HepG2 (cell line): ENCODE measurements at regions not wholly inside any gene's neighbourhood (a gene's known extent, or its start where the extent isn't known, plus 50 kb on each side); places are given as distances from the start of the nearest gene placed in this dataset.

ENCODE experiments used
- ARHGAP35 ChIP-seq: sonication (generic); formaldehyde crosslinking; IDR thresholded peaks from 2 replicates; pipeline ENCODE4 v1.9.0; 2022; ENCODE audit warnings: mild to moderate bottlenecking, inconsistent platforms, moderate library complexity, missing genetic modification reagents, borderline replicate concordance
- ASH2L ChIP-seq: fragments of 300-600, 200-600 bp; sonication (generic); IDR thresholded peaks from 2 replicates; pipeline ENCODE4 v1.7.0; 2017; ENCODE audit warnings: low read depth, mild to moderate bottlenecking, moderate library complexity, mixed read lengths, low read length; ENCODE audit not compliant: insufficient read length
- BCL3 ChIP-seq: sonication (generic); formaldehyde crosslinking; IDR thresholded peaks from 2 replicates; pipeline ENCODE4 v1.5.1; 2020; ENCODE audit warnings: mild to moderate bottlenecking, missing genetic modification reagents, moderate library complexity
- BRD4 ChIP-seq: sonication (generic); formaldehyde crosslinking; IDR thresholded peaks from 2 replicates; pipeline ENCODE4 v1.4.0; 2020; ENCODE audit warnings: missing genetic modification reagents
- CEBPG ChIP-seq: IDR thresholded peaks from 2 replicates; pipeline ENCODE4 v1.6.1; 2016
- E2F2 ChIP-seq: sonication (generic); formaldehyde crosslinking; IDR thresholded peaks from 2 replicates; pipeline ENCODE4 v1.4.0; 2020; ENCODE audit warnings: missing genetic modification reagents, borderline replicate concordance
- FOXK1 ChIP-seq: sonication (generic); formaldehyde crosslinking; IDR thresholded peaks from 2 replicates; pipeline ENCODE4 v1.4.0; 2020; ENCODE audit warnings: low read depth, missing genetic modification reagents, borderline replicate concordance
- GTF2F1 ChIP-seq: fragments of 150-350 bp; IDR thresholded peaks from 2 replicates; pipeline ENCODE4 v1.6.1; 2014; ENCODE audit warnings: low read length
- NFIC ChIP-seq: IDR thresholded peaks from 2 replicates; pipeline ENCODE4 v1.6.1; 2012; ENCODE audit warnings: mild to moderate bottlenecking, low read length, inconsistent platforms
- SMYD3 ChIP-seq: sonication (generic); formaldehyde crosslinking; IDR thresholded peaks from 2 replicates; pipeline ENCODE4 v1.8.1; 2023; ENCODE audit warnings: mild to moderate bottlenecking, missing genetic modification reagents
- SRSF1 ChIP-seq: fragments of 200-400 bp; formaldehyde crosslinking; optimal IDR thresholded peaks from 2 replicates; pipeline ENCODE3; 2017; ENCODE audit warnings: mild to moderate bottlenecking, low read depth, low read length, moderate library complexity
- TAF1 ChIP-seq: sonication (generic); formaldehyde crosslinking; IDR thresholded peaks from 2 replicates; pipeline ENCODE4 v1.4.0; 2020; ENCODE audit warnings: missing genetic modification reagents
- TCF7L2 ChIP-seq: IDR thresholded peaks from 2 replicates; pipeline ENCODE4 v1.6.1; 2011; ENCODE audit warnings: mild to moderate bottlenecking, low read depth, low read length, moderate library complexity
- TEAD2 ChIP-seq: sonication (generic); formaldehyde crosslinking; IDR thresholded peaks from 2 replicates; pipeline ENCODE4 v1.9.0; 2021; ENCODE audit warnings: missing genetic modification reagents
- THAP11 ChIP-seq: IDR thresholded peaks from 2 replicates; pipeline ENCODE4 v1.6.1; 2016; ENCODE audit warnings: missing biosample characterization, missing genetic modification reagents
- ZFP41 ChIP-seq: sonication (generic); formaldehyde crosslinking; IDR thresholded peaks from 2 replicates; pipeline ENCODE4 v1.4.0; 2020; ENCODE audit warnings: mild to moderate bottlenecking, missing genetic modification reagents, borderline replicate concordance
- ZKSCAN8 ChIP-seq: IDR thresholded peaks from 2 replicates; pipeline ENCODE4 v1.6.1; 2016; ENCODE audit warnings: borderline replicate concordance, missing genetic modification reagents, missing compliant biosample characterization
- ZNF614 ChIP-seq: IDR thresholded peaks from 2 replicates; pipeline ENCODE4 v1.6.1; 2018; ENCODE audit warnings: missing biosample characterization, missing genetic modification reagents, inconsistent platforms, borderline replicate concordance
- ZNF660 ChIP-seq: sonication (generic); formaldehyde crosslinking; IDR thresholded peaks from 2 replicates; pipeline ENCODE4 v1.5.1; 2020; ENCODE audit warnings: mild to moderate bottlenecking, low read depth, missing genetic modification reagents, borderline replicate concordance
- ZNF737 ChIP-seq: sonication (generic); formaldehyde crosslinking; IDR thresholded peaks from 2 replicates; pipeline ENCODE4 v1.5.0; 2020; ENCODE audit warnings: missing genetic modification reagents, mild to moderate bottlenecking, borderline replicate concordance
- TF ChIP-seq, protein P1 (sequence below): sonication (generic); formaldehyde crosslinking; IDR thresholded peaks from 2 replicates; pipeline ENCODE4 v1.5.0; 2020; ENCODE audit warnings: missing genetic modification reagents

DNA sequence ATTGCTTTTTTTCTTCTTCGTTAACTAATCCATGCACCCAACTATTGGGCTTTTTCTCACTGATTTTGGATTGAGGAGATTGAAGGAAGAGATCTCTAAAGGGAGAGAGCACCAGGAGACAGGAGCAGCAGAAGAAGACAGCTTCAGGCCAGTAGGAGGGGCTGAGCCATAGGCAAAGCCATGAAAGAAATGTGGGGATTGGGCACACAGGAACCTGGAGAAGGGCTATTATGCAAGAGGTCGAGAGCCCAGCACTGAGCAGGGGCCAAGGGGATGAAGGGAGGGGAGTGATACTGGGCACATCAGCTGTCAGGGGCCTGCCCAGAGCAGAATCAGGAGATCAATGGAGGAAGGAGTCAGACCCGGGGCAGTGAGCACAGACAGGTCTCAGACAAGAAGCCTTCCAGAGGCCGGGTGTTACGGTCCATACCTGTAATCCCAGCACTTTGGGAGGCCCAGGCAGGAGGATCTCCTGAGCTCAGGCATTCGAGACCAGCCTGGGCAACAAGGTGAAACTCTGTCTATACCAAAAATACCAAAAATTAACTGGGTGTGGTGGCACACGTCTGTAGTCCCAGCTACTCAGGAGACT lies 140.9 kb downstream of the BCOR start (continued):
- TF ChIP-seq BCL3 (CRISPR knock-in tag) (no peak), TAF1 (no peak), ZNF614 (CRISPR knock-in tag) (no peak), ZFP41 (CRISPR knock-in tag) (no peak), TEAD2 (CRISPR knock-in tag) (no peak), GTF2F1 (no peak), ZNF737 (CRISPR knock-in tag) (no peak), CEBPG (CRISPR knock-in tag) (peak; percentile 73), BRD4 (CRISPR knock-in tag) (no peak), SMYD3 (CRISPR knock-in tag) (no peak), TCF7L2 (no peak), ASH2L (no peak), NFIC (no peak), E2F2 (CRISPR knock-in tag) (no peak), ZNF660 (CRISPR knock-in tag) (no peak), THAP11 (CRISPR knock-in tag) (peak; percentile 74), FOXK1 (no peak), ARHGAP35 (CRISPR knock-in tag) (no peak), ZKSCAN8 (no peak), SRSF1 (no peak)
- TF ChIP-seq, protein P1, sequence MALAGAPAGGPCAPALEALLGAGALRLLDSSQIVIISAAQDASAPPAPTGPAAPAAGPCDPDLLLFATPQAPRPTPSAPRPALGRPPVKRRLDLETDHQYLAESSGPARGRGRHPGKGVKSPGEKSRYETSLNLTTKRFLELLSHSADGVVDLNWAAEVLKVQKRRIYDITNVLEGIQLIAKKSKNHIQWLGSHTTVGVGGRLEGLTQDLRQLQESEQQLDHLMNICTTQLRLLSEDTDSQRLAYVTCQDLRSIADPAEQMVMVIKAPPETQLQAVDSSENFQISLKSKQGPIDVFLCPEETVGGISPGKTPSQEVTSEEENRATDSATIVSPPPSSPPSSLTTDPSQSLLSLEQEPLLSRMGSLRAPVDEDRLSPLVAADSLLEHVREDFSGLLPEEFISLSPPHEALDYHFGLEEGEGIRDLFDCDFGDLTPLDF (CRISPR knock-in tag): no peak
